HG02870 (cell line): ENCODE measurements at regions not wholly inside any gene's neighbourhood (a gene's known extent, or its start where the extent isn't known, plus 50 kb on each side); places are given as distances from the start of the nearest gene placed in this dataset.

Source experiments
- ATAC-seq: cut with Tn5 transposase; IDR thresholded peaks from one replicate; pipeline ENCODE4 v1.9.1; 2021; ENCODE audit warnings: mild to moderate bottlenecking, moderate library complexity; ENCODE audit not compliant: unreplicated experiment

DNA sequence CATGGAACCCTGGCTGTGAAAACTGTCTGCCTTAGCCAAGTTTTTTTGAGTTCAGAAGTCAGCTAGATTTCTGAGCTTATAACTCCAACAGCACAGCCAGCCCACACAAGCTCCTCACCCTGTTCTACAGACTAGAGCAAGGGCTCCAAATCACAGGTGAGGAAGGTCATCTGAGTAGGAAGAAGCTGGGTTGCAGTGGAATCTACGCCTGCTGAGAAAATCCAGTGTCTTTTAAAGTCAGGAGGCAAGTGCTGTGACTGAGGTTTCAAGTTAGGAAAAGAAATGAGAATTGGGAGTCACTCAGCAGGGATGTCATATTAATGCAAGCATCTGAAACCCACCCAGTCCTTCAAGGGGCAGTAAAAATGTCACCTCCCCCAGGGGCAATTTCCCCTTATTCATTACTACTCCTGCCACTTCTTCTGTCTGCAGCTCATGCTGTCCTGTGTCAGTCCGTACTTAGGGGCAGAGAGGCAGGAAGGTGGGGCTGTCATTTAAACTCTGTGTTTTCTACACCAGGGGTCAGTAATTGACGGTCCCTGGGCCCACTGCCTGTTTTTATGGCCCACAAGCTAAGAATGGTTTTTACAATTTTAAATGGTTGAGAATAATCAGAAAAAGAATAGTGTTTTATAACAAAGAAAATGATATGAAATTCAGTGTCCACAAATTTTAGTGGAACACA is 551.1 kb downstream of the BCL11A start:
- ATAC-seq: no peak

GRCh38 chr2:60000686-60001085 is 552.8 kb downstream of the BCL11A start:
- ATAC-seq: no peak

DNA sequence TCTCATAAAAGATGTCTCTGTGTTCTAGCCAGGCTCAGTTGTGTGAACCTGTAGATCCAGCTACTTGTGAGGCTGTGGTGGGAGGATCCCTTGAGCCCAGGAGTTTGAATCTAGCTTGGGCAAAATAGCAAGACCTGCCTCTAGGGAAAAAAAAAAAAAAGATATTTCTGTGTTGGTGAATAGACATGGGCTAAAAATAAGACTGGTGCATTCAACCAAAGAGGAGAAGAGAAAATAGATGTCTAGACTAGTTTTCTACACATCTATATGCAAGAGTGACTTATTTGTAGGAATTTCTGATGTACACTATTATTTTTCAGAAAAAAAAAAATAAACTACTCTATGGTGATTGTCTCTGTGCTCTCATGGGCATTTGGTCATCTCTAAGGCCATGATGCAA is 555.1 kb downstream of the BCL11A start:
- no peak for ATAC-seq

DNA sequence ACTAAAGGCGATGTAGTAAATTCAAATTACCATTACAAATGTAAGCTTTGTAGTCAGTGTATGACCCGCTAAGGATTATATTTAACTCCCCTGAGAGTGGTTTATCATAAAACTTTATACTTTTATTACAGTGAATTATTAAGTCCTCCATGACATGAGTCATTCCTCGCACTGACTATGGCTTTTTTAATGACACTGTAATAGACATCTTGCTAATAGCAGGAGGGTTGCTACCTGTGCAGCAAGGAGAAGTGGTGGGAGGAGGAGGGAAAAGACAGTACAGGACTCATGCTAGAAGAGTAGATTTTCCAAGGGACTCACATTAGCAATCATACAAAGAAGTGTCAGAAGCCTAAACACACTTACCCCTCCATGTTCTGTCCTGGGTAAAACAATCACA is 556.1 kb downstream of the BCL11A start:
- ATAC-seq: no peak

DNA sequence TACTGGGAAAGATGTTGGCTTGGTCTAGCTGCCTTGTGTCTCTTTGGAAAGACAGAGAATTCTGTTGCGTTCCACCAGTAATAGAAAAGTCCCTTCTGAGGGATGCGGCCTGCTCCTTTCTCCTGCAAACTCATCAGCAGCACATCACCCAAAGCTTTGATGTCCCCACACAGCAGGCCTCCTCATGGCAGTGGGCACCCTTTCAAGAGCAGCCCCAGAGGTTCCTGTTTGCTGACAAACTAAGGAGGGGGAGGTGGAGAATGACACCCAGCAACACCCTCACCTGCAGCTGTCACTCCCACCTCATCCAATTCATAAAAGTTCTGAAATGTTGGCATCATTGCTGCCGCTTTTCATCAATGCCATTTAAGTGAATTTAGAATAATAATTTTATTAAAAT is 556.6 kb downstream of the BCL11A start:
- ATAC-seq: no peak

- ATAC-seq: no peak
Observed at GRCh38 chr2:59993726-59994125, 559.7 kb downstream of the BCL11A start.

GRCh38 chr2:59988341-59988740 is 565.1 kb downstream of the BCL11A start:
- ATAC-seq: no peak

- ATAC-seq: no peak
Observed at GRCh38 chr2:59986511-59986910, 566.9 kb downstream of the BCL11A start.

DNA sequence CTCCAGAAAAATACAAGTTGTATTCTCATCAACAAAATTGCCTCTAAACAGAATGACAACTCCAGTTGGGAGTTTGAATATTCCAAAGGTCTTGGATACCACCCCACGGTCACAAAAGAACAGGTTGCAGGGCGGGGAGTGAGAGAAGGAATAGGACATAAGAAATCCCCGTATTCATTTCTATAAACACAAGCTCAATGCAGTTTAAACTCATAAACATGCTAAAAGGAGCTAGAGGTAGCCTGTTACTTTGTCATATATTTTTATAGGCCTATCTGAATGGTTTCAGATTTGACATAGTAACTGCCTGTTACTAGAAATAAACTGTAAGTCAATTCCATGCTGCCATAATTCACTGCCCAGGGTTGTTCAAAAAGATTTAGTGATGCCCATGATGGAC is 567.5 kb downstream of the BCL11A start:
- no peak for ATAC-seq

DNA sequence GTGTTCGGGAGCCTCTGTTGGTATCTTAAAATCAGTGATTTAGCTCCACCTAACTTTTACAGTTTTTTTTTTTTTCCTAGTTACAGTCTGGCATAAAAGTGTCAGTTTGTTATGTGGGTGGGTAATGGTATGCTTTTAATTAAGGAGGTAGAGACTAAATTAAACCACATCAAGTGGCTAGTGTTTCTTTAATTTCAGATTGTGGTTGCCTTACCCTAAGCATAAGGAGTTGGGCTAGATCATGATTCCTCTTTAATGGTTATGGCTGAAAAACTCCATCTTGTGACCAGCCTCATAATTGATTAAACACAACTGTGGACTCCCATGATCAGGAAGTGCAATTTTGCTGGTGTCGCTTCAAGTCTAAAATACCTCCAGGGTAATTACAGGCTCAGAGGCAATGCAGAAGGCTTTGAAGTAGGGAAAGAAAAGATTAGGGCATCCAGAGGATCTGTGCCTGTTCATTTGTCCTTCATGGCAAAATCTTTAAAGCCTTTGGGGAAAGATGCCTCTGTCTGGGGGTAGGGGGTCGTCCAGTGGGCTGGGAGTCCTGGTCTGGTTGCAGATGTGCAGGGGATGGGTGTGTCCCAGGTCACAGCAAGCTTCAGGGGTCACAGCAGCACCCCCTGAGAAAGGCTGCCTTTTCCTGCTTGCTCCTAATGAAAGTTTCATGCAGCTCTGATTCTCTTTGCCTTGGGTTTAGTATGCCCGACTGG is 579.2 kb downstream of the BCL11A start:
- no peak for ATAC-seq

DNA sequence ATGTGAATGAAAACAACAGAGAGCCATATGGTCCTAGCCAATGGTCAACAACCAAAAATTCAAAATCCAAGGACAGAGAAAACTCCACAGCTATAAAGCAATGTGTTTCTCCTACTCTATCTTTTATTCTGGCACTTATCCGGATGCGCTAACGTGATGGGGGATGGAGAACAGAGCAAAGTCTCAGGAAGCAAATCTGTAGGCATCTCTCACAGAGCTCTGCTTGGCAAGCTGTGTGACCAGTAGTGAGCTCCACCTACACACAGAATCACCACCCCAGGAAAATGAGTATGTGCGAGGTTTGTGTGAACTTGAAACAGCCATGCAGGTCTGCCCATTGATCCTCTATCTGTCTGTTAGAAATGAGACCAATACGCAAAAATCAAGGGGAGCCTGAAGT is 584.3 kb downstream of the BCL11A start:
- ATAC-seq: no peak

GRCh38 chr2:59968441-59968840 is 585.0 kb downstream of the BCL11A start:
- ATAC-seq: no peak

DNA sequence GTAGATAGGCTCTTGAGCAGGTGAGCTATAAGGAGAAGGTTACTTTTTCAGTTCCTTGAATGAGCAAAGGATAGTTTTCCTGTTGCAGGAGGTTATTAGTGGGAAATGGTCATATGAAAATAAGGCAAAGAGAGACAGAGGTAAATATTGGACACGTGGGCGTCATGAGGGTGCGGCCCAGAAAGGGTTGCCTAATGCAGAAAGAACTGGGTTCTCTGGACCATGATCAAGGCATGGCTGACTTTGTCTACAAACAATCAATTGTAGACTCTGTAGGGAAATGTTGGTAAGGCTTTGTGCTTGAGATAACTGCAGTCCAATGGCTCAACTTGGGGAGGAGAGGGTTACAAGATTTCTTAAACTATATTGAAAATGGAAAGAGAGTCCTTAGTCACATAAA is 585.8 kb downstream of the BCL11A start:
- no peak for ATAC-seq

- ATAC-seq: no peak
Observed at GRCh38 chr2:59963157-59963556, 590.3 kb downstream of the BCL11A start.

- no peak for ATAC-seq
Observed at GRCh38 chr2:59961746-59962145, 591.7 kb downstream of the BCL11A start.

DNA sequence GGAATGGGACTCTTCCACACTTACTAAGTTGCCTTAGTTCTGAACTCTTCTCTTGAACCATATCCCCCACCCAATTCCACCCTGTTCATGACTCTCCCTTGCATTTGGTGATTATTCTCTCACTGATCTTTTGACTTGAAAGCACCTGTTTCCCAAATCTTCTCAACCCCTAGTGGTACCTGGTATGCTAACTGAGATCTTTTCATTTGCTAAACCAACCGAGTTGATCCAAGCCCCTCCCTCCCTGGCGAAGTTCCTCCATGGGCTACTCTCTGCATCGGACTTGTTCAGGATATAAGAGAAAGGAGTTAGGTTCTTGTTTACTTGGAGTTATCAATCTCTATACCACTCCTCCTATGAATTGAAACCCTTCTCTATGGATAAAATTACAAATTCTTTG is 593.5 kb downstream of the BCL11A start:
- ATAC-seq: no peak

DNA sequence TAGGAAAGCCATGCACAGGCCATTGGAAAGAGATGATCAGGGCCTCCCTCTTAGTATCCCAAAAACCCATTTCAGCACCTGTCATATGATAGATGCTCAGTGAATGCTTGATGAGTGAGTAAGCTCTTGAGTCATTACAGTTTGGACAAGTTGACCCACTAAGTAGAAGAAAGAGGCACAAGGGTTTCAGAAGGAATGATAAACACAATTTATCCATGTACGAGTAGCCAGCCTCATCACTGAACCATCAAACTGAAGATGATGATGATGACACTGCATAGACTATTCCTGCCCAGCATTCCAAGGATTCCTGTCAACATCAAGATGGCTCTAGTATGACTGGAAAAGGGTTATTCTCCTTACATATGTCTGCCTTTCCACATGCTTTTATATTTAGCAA is 596.0 kb downstream of the BCL11A start:
- no peak for ATAC-seq

DNA sequence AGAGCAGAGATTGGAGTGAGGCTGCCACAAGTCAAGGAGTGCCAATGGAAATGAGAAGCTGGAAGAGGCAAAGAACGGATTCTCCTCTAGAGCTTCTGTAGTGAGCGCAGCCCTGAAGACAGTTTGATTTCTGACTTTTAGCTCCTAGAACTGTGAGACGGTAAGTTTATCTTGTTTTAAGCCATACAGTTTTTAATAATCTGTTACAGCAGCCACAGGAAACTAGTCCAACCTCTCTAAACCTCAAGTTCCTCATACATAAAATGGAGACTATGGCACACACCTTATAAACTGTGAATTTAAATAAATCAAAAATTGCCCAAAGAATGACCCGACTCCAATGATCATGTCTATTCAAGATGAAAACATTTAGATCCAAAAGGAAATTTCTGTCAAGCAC is 596.5 kb downstream of the BCL11A start:
- ATAC-seq: no peak

GRCh38 chr2:59947917-59948541 is 605.4 kb downstream of the BCL11A start:
- ATAC-seq: no peak

GRCh38 chr2:59947209-59947608 is 606.2 kb downstream of the BCL11A start:
- no peak for ATAC-seq

- ATAC-seq: no peak
Observed at GRCh38 chr2:59939236-59939635, 614.2 kb downstream of the BCL11A start.

DNA sequence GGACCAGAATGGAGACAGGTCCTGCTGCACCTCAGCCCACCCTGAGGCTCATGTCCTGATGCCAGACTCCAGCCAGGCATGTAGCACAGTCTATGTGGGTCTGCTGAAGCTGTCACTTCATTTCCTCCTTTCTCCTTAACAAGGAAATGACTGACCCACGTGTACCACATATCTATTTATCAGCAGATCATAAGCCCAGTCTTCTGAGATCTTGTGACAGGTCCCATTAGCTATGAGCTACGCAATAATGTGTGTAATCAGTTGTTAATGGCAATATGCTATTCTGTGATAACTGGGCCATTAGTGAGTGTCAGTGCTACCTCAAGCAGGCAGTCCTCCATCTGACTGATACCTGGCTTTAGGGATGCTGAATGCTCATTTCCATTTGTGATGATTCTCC is 615.3 kb downstream of the BCL11A start:
- no peak for ATAC-seq
